ENCODE measurements at regions not wholly inside any gene's neighbourhood (a gene's known extent, or its start where the extent isn't known, plus 50 kb on each side); places are given as distances from the start of the nearest gene placed in this dataset.

DNA sequence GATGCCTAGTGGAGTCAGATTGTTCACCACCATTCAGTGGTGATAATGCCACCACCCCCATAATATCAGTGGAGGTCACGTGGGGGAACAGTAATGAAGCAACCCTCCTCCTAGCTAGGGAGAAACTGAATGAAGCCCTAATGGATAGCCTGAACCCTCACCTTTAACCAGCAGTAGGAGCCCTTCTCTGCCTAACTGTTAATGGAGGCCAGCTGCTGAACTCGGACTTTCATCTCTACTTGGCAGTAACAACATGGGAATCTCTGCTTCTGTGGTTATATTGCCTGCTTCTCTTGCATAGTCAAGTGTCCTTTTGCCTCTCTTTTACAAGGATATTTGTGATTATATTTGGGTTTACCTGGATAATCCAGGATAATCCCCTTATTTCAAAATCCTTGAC lies 1097.9 kb downstream of the REEP3 start:
- TF ChIP-seq, protein P1, sequence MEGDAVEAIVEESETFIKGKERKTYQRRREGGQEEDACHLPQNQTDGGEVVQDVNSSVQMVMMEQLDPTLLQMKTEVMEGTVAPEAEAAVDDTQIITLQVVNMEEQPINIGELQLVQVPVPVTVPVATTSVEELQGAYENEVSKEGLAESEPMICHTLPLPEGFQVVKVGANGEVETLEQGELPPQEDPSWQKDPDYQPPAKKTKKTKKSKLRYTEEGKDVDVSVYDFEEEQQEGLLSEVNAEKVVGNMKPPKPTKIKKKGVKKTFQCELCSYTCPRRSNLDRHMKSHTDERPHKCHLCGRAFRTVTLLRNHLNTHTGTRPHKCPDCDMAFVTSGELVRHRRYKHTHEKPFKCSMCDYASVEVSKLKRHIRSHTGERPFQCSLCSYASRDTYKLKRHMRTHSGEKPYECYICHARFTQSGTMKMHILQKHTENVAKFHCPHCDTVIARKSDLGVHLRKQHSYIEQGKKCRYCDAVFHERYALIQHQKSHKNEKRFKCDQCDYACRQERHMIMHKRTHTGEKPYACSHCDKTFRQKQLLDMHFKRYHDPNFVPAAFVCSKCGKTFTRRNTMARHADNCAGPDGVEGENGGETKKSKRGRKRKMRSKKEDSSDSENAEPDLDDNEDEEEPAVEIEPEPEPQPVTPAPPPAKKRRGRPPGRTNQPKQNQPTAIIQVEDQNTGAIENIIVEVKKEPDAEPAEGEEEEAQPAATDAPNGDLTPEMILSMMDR (IDR thresholded peaks at IDR 0.05) = no peak
- no peak for TF ChIP-seq POLR2A (IDR thresholded peaks at IDR 0.05)

Data from body of pancreas (tissue), 4 donors.